Stimulated activated CD4-positive, alpha-beta T cell treated with anti-CD3 and anti-CD28 coated beads, TNF-alpha, amount 100 ng/mL, for 4 hours (primary cell): ENCODE measurements at regions not wholly inside any gene's neighbourhood (a gene's known extent, or its start where the extent isn't known, plus 50 kb on each side); places are given as distances from the start of the nearest gene placed in this dataset.
"Not testable (repeated sequence)": the region's sequence is repeated elsewhere in the genome, so short reads cannot be mapped to it uniquely, and the experiment has no call there.

Source experiments
- DNase-seq, 3 experiments: peaks; one replicate each; pipeline ENCODE4 v3.0.0-alpha.2; 2020; ENCODE audit warnings: low read depth in 3 of 3

DNA sequence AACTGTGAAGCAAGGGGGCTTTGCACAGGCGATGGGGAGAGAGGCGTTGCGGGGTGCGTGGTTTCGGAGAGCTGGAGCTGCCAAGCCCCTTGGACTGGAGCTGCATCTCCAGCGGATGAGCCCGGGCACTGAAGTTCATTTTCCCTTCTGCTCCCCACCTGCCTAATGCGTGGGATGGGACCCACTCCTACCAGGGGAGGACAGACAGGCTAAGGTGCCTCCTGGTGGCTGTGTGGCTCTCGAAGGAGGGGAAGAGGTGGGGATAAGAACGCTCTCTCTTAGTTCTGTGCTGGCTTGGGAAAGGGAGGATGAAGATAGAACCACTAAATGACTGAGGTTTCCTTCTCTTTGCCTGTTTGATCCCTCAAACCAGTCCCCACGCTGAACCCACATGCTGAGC lies 177.6 kb upstream of the PITRM1 start:
- DNase-seq = no peak

GRCh38 chr10:3348564-3348963 lies 176.0 kb upstream of the PITRM1 start:
- DNase-seq = no peak

GRCh38 chr10:3347413-3348182 lies 175.0 kb upstream of the PITRM1 start:
- DNase-seq = no peak

DNA sequence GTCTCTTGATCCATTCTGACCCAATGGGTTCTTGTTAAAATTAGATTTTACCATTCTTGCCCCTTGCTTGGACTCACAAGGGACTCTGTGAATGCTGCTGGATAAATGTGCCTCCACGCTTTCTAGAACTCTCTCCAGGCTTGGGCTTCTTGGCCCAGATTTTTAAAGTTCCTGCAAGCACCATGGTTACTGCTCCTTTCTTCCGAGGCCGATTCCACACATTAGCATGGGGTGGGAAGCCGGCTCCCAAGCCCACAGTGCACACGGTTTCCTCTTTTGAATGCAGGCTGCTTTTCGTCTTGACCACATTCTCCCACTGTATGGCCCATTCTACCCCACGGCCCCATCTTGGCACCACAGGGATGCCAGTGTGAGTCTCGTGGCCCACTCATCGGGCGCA lies 174.3 kb upstream of the PITRM1 start:
- DNase-seq = no peak

DNA sequence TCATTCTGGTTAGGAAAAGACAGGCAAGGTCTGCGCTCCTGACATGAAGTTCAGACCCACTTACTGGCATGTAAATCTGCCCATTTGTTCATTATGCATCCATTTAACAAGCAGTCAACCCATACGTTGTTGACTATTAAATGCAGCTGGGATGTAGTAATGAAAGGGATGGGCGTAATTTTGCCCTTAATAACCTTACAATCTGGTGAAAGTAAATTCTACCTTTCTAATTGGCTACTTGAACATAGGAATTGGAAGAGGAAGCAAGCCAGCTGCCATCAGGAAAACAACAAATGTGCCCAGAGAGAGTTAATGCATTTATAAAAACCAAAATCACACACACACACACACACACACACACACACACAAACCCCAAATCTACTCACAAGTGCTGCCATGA lies 170.2 kb upstream of the PITRM1 start:
- no peak for DNase-seq

- DNase-seq = no peak
Measured at GRCh38 chr10:3340127-3340730, 167.6 kb upstream of the PITRM1 start.

DNA sequence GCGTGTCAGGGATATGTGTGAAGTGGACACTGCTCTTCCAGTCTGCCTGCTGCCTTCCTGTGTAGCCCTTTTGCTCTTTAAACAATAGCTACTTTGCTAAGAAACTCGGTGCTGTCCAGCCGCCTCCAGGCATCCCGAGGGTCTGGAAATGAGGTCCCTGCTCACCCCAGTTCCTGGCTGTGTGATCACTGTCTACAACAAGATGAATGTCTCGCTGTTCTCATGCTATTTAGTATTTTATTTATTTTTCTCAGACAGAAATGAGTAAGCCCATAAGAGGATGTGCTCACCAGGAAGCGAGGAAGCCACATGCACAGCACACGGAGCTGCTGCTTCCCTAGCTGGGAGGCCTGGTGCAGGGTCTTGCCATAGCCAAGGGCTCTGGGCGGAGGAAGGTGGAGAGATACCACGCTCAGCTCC lies 167.0 kb upstream of the PITRM1 start:
- no peak for DNase-seq

- DNase-seq = no peak
Measured at GRCh38 chr10:3339121-3339520, 166.5 kb upstream of the PITRM1 start.

- no peak for DNase-seq
Measured at GRCh38 chr10:3337741-3338140, 165.2 kb upstream of the PITRM1 start.

DNA sequence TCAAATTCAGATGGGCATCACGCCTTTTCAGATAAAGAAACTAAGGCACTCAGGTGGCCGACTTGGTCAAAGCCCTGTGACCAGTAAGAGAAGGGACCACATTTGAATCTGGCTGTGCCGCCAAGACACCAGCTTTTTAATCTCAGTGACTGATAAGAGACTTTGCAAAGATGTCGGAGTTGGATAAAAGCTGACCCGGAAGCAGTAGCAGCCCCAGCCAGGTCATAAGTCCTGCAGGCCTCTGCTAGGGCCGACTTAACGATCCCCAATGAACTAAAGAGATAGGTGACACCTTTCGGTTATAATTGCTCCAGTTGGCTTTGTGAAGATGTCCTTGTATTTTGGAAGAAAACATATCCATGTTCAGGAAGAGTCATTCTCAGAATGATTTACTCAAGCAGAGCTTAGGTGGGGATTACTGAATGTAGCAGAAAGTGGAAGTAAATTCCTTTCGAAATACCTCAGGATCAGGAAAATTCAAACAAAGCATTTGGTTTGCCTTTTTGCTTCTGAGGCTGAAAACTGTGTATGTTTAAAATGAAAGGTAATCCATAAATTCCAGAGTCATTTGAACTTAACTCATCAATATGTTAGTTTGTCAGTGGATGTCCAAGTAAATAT lies 164.2 kb upstream of the PITRM1 start:
- DNase-seq = no peak

GRCh38 chr10:3333426-3333825 lies 160.8 kb upstream of the PITRM1 start:
- DNase-seq = no peak

GRCh38 chr10:3331690-3332230 lies 159.2 kb upstream of the PITRM1 start:
- DNase-seq = no peak

DNA sequence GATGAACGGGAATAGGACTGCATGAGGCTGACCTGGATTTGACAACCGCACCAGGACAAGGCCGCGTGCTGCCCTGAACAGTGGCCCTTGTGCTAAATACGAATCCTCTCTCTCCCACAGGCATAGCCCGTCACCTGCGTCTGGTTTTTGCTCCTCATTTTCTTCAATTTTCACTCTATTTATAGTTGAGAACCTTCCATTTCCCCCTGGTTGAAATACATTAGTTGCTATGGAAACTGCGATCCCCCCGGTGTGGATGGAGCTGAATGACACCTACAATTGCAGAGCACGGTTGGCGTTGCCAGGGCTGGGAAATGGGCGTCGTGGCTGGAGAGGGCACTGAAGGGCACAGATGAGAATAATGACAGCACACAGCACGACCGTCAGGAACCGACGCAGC lies 158.6 kb upstream of the PITRM1 start:
- no peak for DNase-seq

DNA sequence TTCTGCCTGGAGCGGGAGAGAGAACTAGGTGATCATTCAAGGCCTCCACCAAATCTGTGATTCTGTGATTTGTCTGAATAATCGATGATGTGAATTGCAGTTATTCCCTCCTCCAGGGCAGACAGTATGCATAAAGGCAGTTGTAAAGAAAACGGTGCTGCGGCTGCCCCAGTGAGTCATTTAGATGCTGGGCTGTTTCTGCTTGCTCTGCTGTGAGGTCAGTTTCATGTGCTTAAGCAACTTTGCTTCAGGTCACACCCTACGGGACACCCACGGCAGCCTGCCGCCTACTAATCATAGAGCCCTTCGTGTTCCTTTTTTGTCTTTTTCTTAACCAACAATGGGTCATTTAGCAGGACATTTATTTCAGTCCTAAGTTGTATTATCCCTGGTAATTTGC lies 158.1 kb upstream of the PITRM1 start:
- DNase-seq = no peak

DNA sequence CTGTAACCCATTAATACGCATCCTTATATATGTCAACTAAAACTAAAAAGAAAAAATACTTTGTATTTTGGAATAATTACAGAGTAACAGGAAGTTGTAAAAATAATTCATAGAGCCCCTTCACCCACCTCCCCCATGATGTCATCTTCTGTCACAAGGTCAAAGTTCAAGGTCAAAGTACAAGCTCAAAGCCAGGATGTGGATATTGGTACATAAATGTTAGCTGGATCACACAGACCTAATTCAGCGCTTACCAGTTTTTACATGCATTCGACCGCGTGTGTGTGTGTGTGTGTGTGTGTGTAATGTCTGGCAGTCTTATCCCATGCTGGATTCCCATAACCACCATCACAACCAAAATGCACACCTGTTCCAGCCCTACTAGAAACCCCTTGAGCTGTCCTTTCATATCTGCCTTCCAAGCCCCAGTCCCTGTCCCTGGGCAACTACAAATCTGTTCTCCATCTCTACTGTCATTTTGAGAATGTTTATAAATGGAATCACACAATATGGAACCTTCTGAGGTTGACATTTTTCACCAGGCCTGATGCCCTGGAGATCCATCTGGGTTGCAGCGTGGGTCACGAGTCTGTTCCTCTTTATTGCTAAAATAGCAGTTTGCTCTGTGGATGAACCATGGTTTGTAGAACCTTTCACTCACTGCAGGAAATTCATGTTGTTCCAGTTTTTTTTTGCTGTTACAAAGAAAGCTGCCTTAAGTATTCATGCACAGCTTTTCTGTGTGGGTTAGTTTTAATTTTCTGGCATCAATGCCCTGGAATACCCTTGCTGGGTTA lies 153.6 kb upstream of the PITRM1 start:
- no peak for DNase-seq

DNA sequence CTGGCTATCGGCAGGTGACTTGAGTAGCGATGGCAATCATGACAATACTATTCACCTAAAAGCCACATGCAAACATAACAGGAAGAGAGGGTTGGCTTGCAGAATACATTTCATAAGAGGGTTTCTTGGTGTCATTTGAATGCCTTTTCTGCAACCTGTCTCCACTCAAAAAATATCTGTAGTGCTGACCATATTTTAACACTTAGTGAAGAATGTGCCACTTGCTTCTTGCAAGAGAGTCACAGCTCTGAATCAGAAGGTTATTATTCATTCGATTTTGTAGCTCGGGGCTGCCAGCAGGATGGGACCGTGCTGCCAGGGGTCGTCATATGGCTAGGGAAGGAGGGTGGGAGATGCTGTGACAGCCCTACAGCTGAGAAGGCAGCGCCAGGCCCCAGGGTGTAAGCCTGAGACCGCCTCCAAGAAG lies 152.0 kb upstream of the PITRM1 start:
- no peak for DNase-seq

DNA sequence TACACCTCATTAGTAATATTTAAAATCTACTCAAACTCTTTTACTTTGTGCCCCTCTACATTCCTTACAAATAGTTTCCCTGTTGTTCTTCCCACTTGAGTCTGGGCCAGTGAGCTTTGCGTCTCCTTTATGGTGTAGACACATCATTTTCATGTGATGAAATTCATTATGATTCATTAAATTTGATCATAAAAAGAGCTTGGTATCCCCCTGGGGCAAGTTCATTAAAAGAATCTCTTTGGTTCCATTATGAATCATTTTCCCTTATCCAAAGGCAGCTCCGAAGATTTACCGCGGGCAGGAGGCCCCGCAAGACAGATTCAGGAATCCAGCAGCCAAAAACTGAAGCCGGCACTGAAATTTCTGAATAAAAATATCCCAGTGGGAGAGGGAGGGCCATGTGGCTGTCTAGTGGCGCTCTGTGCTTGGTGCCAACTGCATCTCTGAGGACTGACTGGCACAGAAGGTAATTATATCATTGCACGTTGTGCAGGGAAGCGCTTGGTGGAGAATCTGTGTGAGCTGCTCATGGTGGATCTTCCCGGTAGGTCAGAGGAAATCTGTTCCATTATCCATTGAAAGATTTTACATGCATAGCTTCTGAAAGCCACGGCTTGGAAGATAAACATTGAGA lies 151.4 kb upstream of the PITRM1 start:
- no peak for DNase-seq

- no peak for DNase-seq
Measured at GRCh38 chr10:3321123-3321522, 148.5 kb upstream of the PITRM1 start.

DNA sequence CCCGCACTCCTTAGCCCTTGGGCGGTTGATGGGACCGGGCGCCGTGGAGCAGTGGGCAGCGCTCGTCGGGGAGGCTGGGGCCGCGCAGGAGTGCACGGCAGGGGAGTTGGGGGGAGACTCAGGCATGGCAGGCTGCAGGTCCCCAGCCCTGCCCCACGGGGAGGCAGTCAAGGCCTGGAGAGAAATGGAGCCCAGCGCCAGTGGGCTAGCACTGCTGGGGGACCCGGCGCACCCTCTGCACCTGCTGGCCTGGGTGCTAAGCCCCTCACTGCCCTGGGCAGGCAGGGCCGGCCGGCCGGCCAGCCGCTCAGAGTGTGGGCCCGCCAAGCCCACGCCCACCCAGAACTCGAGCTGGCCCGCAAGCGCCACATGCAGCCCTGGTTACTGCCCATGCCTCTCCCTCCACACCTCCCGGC lies 147.2 kb upstream of the PITRM1 start:
- no peak for DNase-seq

GRCh38 chr10:3318480-3318807 lies 145.9 kb upstream of the PITRM1 start:
- DNase-seq = not testable (repeated sequence)
